Neural cell (in vitro differentiated cells): ENCODE measurements at regions not wholly inside any gene's neighbourhood (a gene's known extent, or its start where the extent isn't known, plus 50 kb on each side); places are given as distances from the start of the nearest gene placed in this dataset.

Source experiments
- H2AFZ ChIP-seq: fragments of 200-600, 300-800 bp; sonication (generic), shearing (Covaris generic); 2 replicates; pipeline ENCODE4 v1.6.0; 2014; ENCODE audit warnings: low read depth, mild to moderate bottlenecking, antibody characterized with exemption, low read length, moderate library complexity
- H3F3A ChIP-seq: fragments of 200-600 bp; shearing (Covaris generic); 2 replicates; pipeline ENCODE4 v1.6.1; 2016; ENCODE audit warnings: mild to moderate bottlenecking, moderate library complexity, mixed read lengths, antibody characterized with exemption, low read length; ENCODE audit not compliant: insufficient read depth, poor library complexity, severe bottlenecking
- H3K27ac ChIP-seq: fragments of 200-600, 300-800 bp; sonication (generic), shearing (Covaris generic); 2 replicates; pipeline ENCODE4 v1.5.1; 2014; ENCODE audit warnings: mild to moderate bottlenecking, low read length, moderate library complexity
- H3K27me3 ChIP-seq: fragments of 300-800, 200-600 bp; sonication (generic), shearing (Covaris generic); 2 replicates; pipeline ENCODE4 v1.6.0; 2014; ENCODE audit warnings: mild to moderate bottlenecking, low read depth, low read length, moderate library complexity; ENCODE audit not compliant: insufficient read depth
- H3K36me3 ChIP-seq: fragments of 300-800, 200-600 bp; sonication (generic), shearing (Covaris generic); 2 replicates; pipeline ENCODE4 v1.5.1; 2014; ENCODE audit warnings: mild to moderate bottlenecking, antibody characterized with exemption, low read length, moderate library complexity; ENCODE audit not compliant: insufficient read depth
- H3K4me2 ChIP-seq: fragments of 300-800, 200-600 bp; sonication (generic), shearing (Covaris generic); 2 replicates; pipeline ENCODE4 v1.6.0; 2014; ENCODE audit warnings: mild to moderate bottlenecking, low read length
- H3K4me3 ChIP-seq: fragments of 300-800, 200-600 bp; sonication (generic), shearing (Covaris generic); 2 replicates; pipeline ENCODE4 v1.5.1; 2014; ENCODE audit warnings: mild to moderate bottlenecking, low read length, moderate library complexity
- H3K79me2 ChIP-seq: fragments of 200-600 bp; shearing (Covaris generic); replicated peaks from 2 replicates; pipeline ENCODE4 v1.6.0; 2014; ENCODE audit warnings: mild to moderate bottlenecking, low read length, moderate library complexity; ENCODE audit not compliant: insufficient read depth
- H3K9ac ChIP-seq: fragments of 300-800, 200-600 bp; sonication (generic), shearing (Covaris generic); 2 replicates; pipeline ENCODE4 v1.6.1; 2016; ENCODE audit warnings: mild to moderate bottlenecking, low read length, mixed read lengths
- H3K9me2 ChIP-seq: fragments of 200-600 bp; shearing (Covaris generic); 2 replicates; pipeline ENCODE4 v1.6.1; 2016; ENCODE audit warnings: mild to moderate bottlenecking, low read length, mixed read lengths; ENCODE audit not compliant: insufficient read depth
- H3K9me3 ChIP-seq: fragments of 200-600, 300-800 bp; sonication (generic), shearing (Covaris generic); 2 replicates; pipeline ENCODE4 v1.6.1; 2016; ENCODE audit warnings: mild to moderate bottlenecking, mixed run types, low read length, moderate library complexity, mixed read lengths
- H4K20me1 ChIP-seq: fragments of 200-600 bp; shearing (Covaris generic); 2 replicates; pipeline ENCODE4 v1.6.1; 2016; ENCODE audit warnings: mild to moderate bottlenecking, mixed run types; ENCODE audit not compliant: insufficient read depth
- CTCF ChIP-seq: fragments of 450-650 bp; IDR thresholded peaks from 2 replicates; pipeline ENCODE4 v1.5.1; 2014; ENCODE audit warnings: antibody characterized with exemption, mild to moderate bottlenecking, moderate library complexity; ENCODE audit not compliant: poor library complexity, severe bottlenecking
- EP300 ChIP-seq: fragments of 450-650 bp; conservative IDR thresholded peaks from 2 replicates; pipeline ENCODE4 v1.6.1; 2014; ENCODE audit warnings: antibody characterized with exemption, mild to moderate bottlenecking, moderate library complexity; ENCODE audit not compliant: poor library complexity, severe bottlenecking
- EZH2 ChIP-seq: fragments of 200-600, 300-800 bp; shearing (Covaris generic), sonication (generic); IDR thresholded peaks from 2 replicates; pipeline ENCODE4 v1.6.1; 2014; ENCODE audit warnings: antibody characterized with exemption, low read length, borderline replicate concordance, mild to moderate bottlenecking; ENCODE audit not compliant: insufficient read depth, poor library complexity, severe bottlenecking
- MXI1 ChIP-seq: fragments of 450-650 bp; conservative IDR thresholded peaks from 2 replicates; pipeline ENCODE4 v1.6.1; 2014; ENCODE audit warnings: antibody characterized with exemption, mild to moderate bottlenecking; ENCODE audit not compliant: poor library complexity, severe bottlenecking
- POLR2AphosphoS5 ChIP-seq: IDR thresholded peaks from 2 replicates; pipeline ENCODE4 v1.6.1; 2012
- RAD21 ChIP-seq: fragments of 450-650 bp; conservative IDR thresholded peaks from 2 replicates; pipeline ENCODE4 v1.6.1; 2014; ENCODE audit warnings: antibody characterized with exemption, mild to moderate bottlenecking, moderate library complexity
- REST ChIP-seq: IDR thresholded peaks from 2 replicates; pipeline ENCODE4 v1.6.1; 2012; ENCODE audit warnings: borderline replicate concordance
- SMC3 ChIP-seq: fragments of 450-650 bp; conservative IDR thresholded peaks from 2 replicates; pipeline ENCODE4 v1.6.1; 2014; ENCODE audit warnings: antibody characterized with exemption, mild to moderate bottlenecking, moderate library complexity; ENCODE audit not compliant: poor library complexity
- TAF1 ChIP-seq: IDR thresholded peaks from 2 replicates; pipeline ENCODE4 v1.6.1; 2012; ENCODE audit warnings: low read depth

GRCh38 chr9:13603921-13604320, 324.4 kb upstream of the MPDZ start:
- H3K4me2 ChIP-seq = no peak overlapping the region
- no peak for TF ChIP-seq SMC3
- no peak for TF ChIP-seq RAD21
- TF ChIP-seq EZH2 = no peak
- TF ChIP-seq EP300 = no peak
- no peak for TF ChIP-seq TAF1
- no peak for TF ChIP-seq POLR2AphosphoS5
- no peak for TF ChIP-seq MXI1
- no peak for TF ChIP-seq REST
- TF ChIP-seq CTCF = no peak
- H3K36me3 ChIP-seq = no peaks in the 10 kb centered on the region
- H3F3A ChIP-seq = no peaks in the 10 kb centered on the region
- H3K27ac ChIP-seq = no peak overlapping the region
- H2AFZ ChIP-seq = no peak overlapping the region
- H4K20me1 ChIP-seq = no peaks in the 10 kb centered on the region
- no peaks in the 10 kb centered on the region for H3K79me2 ChIP-seq
- no peak overlapping the region for H3K4me3 ChIP-seq
- H3K9me2 ChIP-seq = no peaks in the 10 kb centered on the region
- no peaks in the 10 kb centered on the region for H3K27me3 ChIP-seq
- no peak overlapping the region for H3K9ac ChIP-seq
- H3K9me3 ChIP-seq = no peaks in the 10 kb centered on the region

- Histone ChIP-seq H3K9me2 (no peaks in the 10 kb centered on the region), H2AFZ (no peak overlapping the region), H3K9ac (no peak overlapping the region), H3K9me3 (no peaks in the 10 kb centered on the region), H3K4me2 (no peak overlapping the region), H3K4me3 (no peak overlapping the region), H3K79me2 (no peaks in the 10 kb centered on the region), H3K27me3 (no peaks in the 10 kb centered on the region), H3K36me3 (no peaks in the 10 kb centered on the region), H3K27ac (no peak overlapping the region), H3F3A (no peaks in the 10 kb centered on the region), H4K20me1 (no peaks in the 10 kb centered on the region)
- TF ChIP-seq REST (no peak), EP300 (no peak), POLR2AphosphoS5 (no peak), SMC3 (no peak), MXI1 (no peak), EZH2 (no peak), CTCF (no peak), RAD21 (no peak), TAF1 (no peak)
Observed at GRCh38 chr9:13598738-13599137, 319.2 kb upstream of the MPDZ start.
